Thoracic aorta (tissue), 2 donors: ENCODE measurements at regions not wholly inside any gene's neighbourhood (a gene's known extent, or its start where the extent isn't known, plus 50 kb on each side); places are given as distances from the start of the nearest gene placed in this dataset.

ENCODE experiments used
- ATAC-seq: fragments of 150-250 bp; one replicate; pipeline ENCODE4 v1.8.0; 2017; ENCODE audit warnings: low read depth; ENCODE audit not compliant: insufficient number of reproducible peaks, low FRiP score
- DNase-seq: peaks from one replicate; pipeline ENCODE4 v3.0.0-alpha.2; 2020; ENCODE audit warnings: low spot score
- H3K27ac ChIP-seq, 2 donors: fragments of 200-600 bp; sonication (generic); 1 replicate in 1 of 2; 2 replicates in 1 of 2; pipeline ENCODE4 v1.5.1; 2016; ENCODE audit warnings: mild to moderate bottlenecking in 2 of 2, moderate library complexity in 2 of 2
- H3K27me3 ChIP-seq: fragments of 200-600 bp; sonication (generic); replicated peaks from 2 replicates; pipeline ENCODE4 v1.6.0; 2016; ENCODE audit warnings: mild to moderate bottlenecking; ENCODE audit not compliant: insufficient read depth
- H3K36me3 ChIP-seq: fragments of 200-600 bp; sonication (generic); one replicate; pipeline ENCODE4 v1.5.1; 2016
- H3K4me1 ChIP-seq, 2 donors: fragments of 200-600 bp; sonication (generic); 1 replicate in 1 of 2; 2 replicates in 1 of 2; pipeline versions ENCODE4 v1.5.1 to v1.6.0; 2016; ENCODE audit warnings: low read depth in 2 of 2, mild to moderate bottlenecking in 1 of 2; ENCODE audit not compliant: control insufficient read depth in 1 of 2
- H3K4me3 ChIP-seq: fragments of 200-600 bp; sonication (generic); 2 replicates; pipeline ENCODE4 v1.5.1; 2016; ENCODE audit warnings: mild to moderate bottlenecking
- H3K9me3 ChIP-seq: fragments of 200-600 bp; sonication (generic); 2 replicates; pipeline ENCODE4 v1.5.1; 2016
- CTCF ChIP-seq: fragments of 200-600 bp; sonication (generic); IDR thresholded peaks from one replicate; pipeline ENCODE4 v1.5.1; 2019; ENCODE audit warnings: antibody characterized with exemption

- no peak for ATAC-seq
Measured at GRCh38 chr3:44000586-44000985, 241.1 kb upstream of the TOPAZ1 start.

GRCh38 chr3:44001072-44001471, 240.6 kb upstream of the TOPAZ1 start:
- no peak for TF ChIP-seq CTCF
- no peaks in the 10 kb centered on the region for H3K9me3 ChIP-seq
- H3K4me1 ChIP-seq, result peaks cover 19 to 34% of the 10 kb centered on the region in 2 donors
- DNase-seq, result no peak
- ATAC-seq, result no peak
- H3K27me3 ChIP-seq, result peaks cover 9% of the 10 kb centered on the region
- H3K27ac ChIP-seq, result no peak overlapping the region
- no peak overlapping the region for H3K4me3 ChIP-seq
- no peaks in the 10 kb centered on the region for H3K36me3 ChIP-seq

More at GRCh38 chr3:44000586-44000985, 241.1 kb upstream of the TOPAZ1 start:
- no peaks in the 10 kb centered on the region for H3K9me3 ChIP-seq
- H3K27me3 ChIP-seq, result peaks cover 13% of the 10 kb centered on the region
- H3K4me3 ChIP-seq, result no peak overlapping the region
- TF ChIP-seq CTCF, result no peak
- H3K4me1 ChIP-seq, result peaks cover 23 to 39% of the 10 kb centered on the region in 2 donors
- no peak overlapping the region for H3K27ac ChIP-seq
- no peaks in the 10 kb centered on the region for H3K36me3 ChIP-seq
- DNase-seq, result no peak

GRCh38 chr3:44003801-44004200, 237.9 kb upstream of the TOPAZ1 start:
- Histone ChIP-seq H3K4me1 (peaks cover 1 to 7% of the 10 kb centered on the region in 2 donors), H3K27me3 (no peaks in the 10 kb centered on the region), H3K9me3 (no peaks in the 10 kb centered on the region), H3K36me3 (no peaks in the 10 kb centered on the region), H3K4me3 (no peak overlapping the region), H3K27ac (no peak overlapping the region)
- no peak for TF ChIP-seq CTCF
- DNase-seq, result no peak
- no peak for ATAC-seq

GRCh38 chr3:44011680-44012079, 230.0 kb upstream of the TOPAZ1 start:
- no peak for TF ChIP-seq CTCF
- no peaks in the 10 kb centered on the region for H3K36me3 ChIP-seq
- no peaks in the 10 kb centered on the region for H3K9me3 ChIP-seq
- H3K27ac ChIP-seq, result no peak overlapping the region
- H3K4me1 ChIP-seq, result no peaks in the 10 kb centered on the region
- DNase-seq (no peak), ATAC-seq (no peak)
- no peaks in the 10 kb centered on the region for H3K27me3 ChIP-seq
- H3K4me3 ChIP-seq, result no peak overlapping the region

- H3K27me3 ChIP-seq, result no peaks in the 10 kb centered on the region
- DNase-seq, result no peak
- no peak for TF ChIP-seq CTCF
Measured at GRCh38 chr3:44012160-44012899, 229.4 kb upstream of the TOPAZ1 start.

More at GRCh38 chr3:44012160-44012899, 229.4 kb upstream of the TOPAZ1 start:
- Histone ChIP-seq H3K4me3 (no peak overlapping the region), H3K4me1 (no peaks in the 10 kb centered on the region), H3K36me3 (no peaks in the 10 kb centered on the region), H3K27ac (no peak overlapping the region), H3K9me3 (no peaks in the 10 kb centered on the region)
- no peak for ATAC-seq
